ENCODE measurements at regions not wholly inside any gene's neighbourhood (a gene's known extent, or its start where the extent isn't known, plus 50 kb on each side); places are given as distances from the start of the nearest gene placed in this dataset.

GRCh38 chr11:86143087-86144030 lies 74.5 kb upstream of the PICALM start:
- TF ChIP-seq POLR2A (IDR thresholded peaks at IDR 0.05) (no peak), EP300 (IDR thresholded peaks at IDR 0.05) (no peak), CTCF (IDR thresholded peaks at IDR 0.05) (no peak)
- H3K9me3 ChIP-seq = no peaks in the 10 kb centered on the region
- no peaks in the 10 kb centered on the region for H3K36me3 ChIP-seq
- H3K27me3 ChIP-seq = no peaks in the 10 kb centered on the region
- 94 to 97% (median 96%) methylated on average over 7 of the region's 7 CpGs for WGBS, 3 donors
- peaks cover 1% of the 10 kb centered on the region for H3K4me1 ChIP-seq (ENCODE audit: insufficient read depth)
- H3K4me3 ChIP-seq = no peak overlapping the region
- no peak for DNase-seq
- intact Hi-C loops (cut with DNase I) = no loop called here
- H3K27ac ChIP-seq = no peak overlapping the region

- 92 to 100% (median 97%) methylated on average over 1 of the region's 1 CpG for WGBS, 3 donors
- no peak for TF ChIP-seq EP300 (IDR thresholded peaks at IDR 0.05)
- no peak for TF ChIP-seq CTCF (IDR thresholded peaks at IDR 0.05)
These were observed 73.3 kb upstream of the PICALM start for GRCh38 chr11:86142170-86142569.

GRCh38 chr11:86141727-86142126 lies 72.8 kb upstream of the PICALM start:
- H3K27me3 ChIP-seq = no peaks in the 10 kb centered on the region
- no peak for DNase-seq
- TF ChIP-seq CTCF (IDR thresholded peaks at IDR 0.05) (no peak), POLR2A (IDR thresholded peaks at IDR 0.05) (no peak)
- H3K36me3 ChIP-seq = no peaks in the 10 kb centered on the region
- H3K9me3 ChIP-seq = no peaks in the 10 kb centered on the region
- no peak overlapping the region for H3K4me3 ChIP-seq
- H3K4me1 ChIP-seq (ENCODE audit: insufficient read depth) = peaks cover under 1% of the 10 kb centered on the region
- H3K27ac ChIP-seq = no peak overlapping the region
- intact Hi-C loops (cut with DNase I) = no loop called here
- 86 to 96% (median 90%) methylated on average over 1 of the region's 1 CpG for WGBS, 3 donors

More at GRCh38 chr11:86142170-86142569, 73.3 kb upstream of the PICALM start:
- no peaks in the 10 kb centered on the region for H3K27me3 ChIP-seq
- no peak overlapping the region for H3K4me3 ChIP-seq
- no peaks in the 10 kb centered on the region for H3K9me3 ChIP-seq
- intact Hi-C loops (cut with DNase I) = no loop called here
- H3K36me3 ChIP-seq = no peaks in the 10 kb centered on the region
- DNase-seq = no peak
- H3K27ac ChIP-seq = no peak overlapping the region
- H3K4me1 ChIP-seq (ENCODE audit: insufficient read depth) = no peaks in the 10 kb centered on the region

GRCh38 chr11:86140334-86140990 lies 71.6 kb upstream of the PICALM start:
- 85 to 87% (median 87%) methylated on average over 10 of the region's 10 CpGs for WGBS, 3 donors
- no peaks in the 10 kb centered on the region for H3K27me3 ChIP-seq
- H3K27ac ChIP-seq = no peak overlapping the region
- H3K4me3 ChIP-seq = no peak overlapping the region
- TF ChIP-seq POLR2A (IDR thresholded peaks at IDR 0.05) (no peak), CTCF (IDR thresholded peaks at IDR 0.05) (no peak), EP300 (IDR thresholded peaks at IDR 0.05) (no peak)
- no peak for DNase-seq
- H3K4me1 ChIP-seq (ENCODE audit: insufficient read depth) = peaks cover 2% of the 10 kb centered on the region
- H3K9me3 ChIP-seq = no peaks in the 10 kb centered on the region
- H3K36me3 ChIP-seq = no peaks in the 10 kb centered on the region
- intact Hi-C loops (cut with DNase I) = no loop called here

Measured in ovary (tissue), 7 donors.